ENCODE measurements at regions not wholly inside any gene's neighbourhood (a gene's known extent, or its start where the extent isn't known, plus 50 kb on each side); places are given as distances from the start of the nearest gene placed in this dataset.

GRCh38 chr9:515665-516064 is 301.0 kb downstream of the DOCK8 start:
- no peak for DNase-seq
- Histone ChIP-seq H3K9me3 (no peaks in the 10 kb centered on the region), H3K27me3 (no peaks in the 10 kb centered on the region), H3K36me3 (no peaks in the 10 kb centered on the region), H3K4me1 (no peaks in the 10 kb centered on the region), H3K4me3 (ENCODE audit: low read depth, low read length) (no peak overlapping the region)
- no peak for TF ChIP-seq CTCF (IDR thresholded peaks at IDR 0.05; ENCODE audit: low read depth, low read length)

DNA sequence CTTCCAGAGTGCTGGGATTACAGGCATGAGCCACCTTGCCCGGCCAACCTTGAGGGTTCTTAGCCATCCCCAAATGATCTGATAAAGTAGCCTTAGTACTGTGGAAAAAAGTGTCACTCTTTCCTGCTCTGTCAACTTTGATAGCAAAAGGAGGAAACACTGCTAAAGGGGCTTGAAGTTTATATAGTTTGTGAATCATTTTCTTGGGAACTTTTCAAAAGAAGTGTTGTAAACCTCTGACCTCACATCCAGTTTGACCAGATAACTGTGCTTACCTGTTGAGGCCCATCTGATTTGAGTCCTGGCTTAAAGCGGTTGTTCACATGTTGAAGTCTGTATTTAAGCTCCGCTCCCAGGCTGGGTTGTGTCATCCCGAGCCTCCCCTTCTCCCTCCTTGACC is 303.3 kb downstream of the DOCK8 start:
- no peaks in the 10 kb centered on the region for H3K4me1 ChIP-seq
- H3K36me3 ChIP-seq: no peaks in the 10 kb centered on the region
- H3K27me3 ChIP-seq: no peaks in the 10 kb centered on the region
- H3K4me3 ChIP-seq (ENCODE audit: low read depth, low read length): no peak overlapping the region
- no peak for TF ChIP-seq CTCF (IDR thresholded peaks at IDR 0.05; ENCODE audit: low read depth, low read length)
- H3K9me3 ChIP-seq: no peaks in the 10 kb centered on the region
- DNase-seq: no peak

DNA sequence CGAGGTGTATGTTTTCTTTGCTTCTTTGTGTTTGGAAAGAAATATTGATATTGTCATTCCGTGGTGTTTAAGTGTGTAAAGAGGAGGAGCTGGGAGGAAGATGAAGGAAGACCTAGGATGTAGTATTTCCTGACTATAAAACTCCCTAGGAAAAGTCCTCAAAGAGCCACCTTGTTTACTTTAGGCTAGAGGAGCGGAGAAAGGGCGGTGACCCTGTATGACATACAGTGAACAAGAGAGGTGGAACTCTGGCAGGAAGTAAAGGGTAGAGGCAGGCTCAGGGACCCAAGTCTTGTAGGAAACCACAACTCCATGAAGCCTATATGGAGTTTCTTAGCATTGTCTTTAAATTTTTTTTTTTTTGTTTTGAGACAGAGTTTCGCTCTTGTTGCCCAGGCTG is 303.9 kb downstream of the DOCK8 start:
- Histone ChIP-seq H3K27me3 (no peaks in the 10 kb centered on the region), H3K36me3 (no peaks in the 10 kb centered on the region), H3K9me3 (no peaks in the 10 kb centered on the region), H3K4me3 (ENCODE audit: low read depth, low read length) (no peak overlapping the region), H3K4me1 (no peaks in the 10 kb centered on the region)
- TF ChIP-seq CTCF (IDR thresholded peaks at IDR 0.05; ENCODE audit: low read depth, low read length): no peak
- DNase-seq: no peak

DNA sequence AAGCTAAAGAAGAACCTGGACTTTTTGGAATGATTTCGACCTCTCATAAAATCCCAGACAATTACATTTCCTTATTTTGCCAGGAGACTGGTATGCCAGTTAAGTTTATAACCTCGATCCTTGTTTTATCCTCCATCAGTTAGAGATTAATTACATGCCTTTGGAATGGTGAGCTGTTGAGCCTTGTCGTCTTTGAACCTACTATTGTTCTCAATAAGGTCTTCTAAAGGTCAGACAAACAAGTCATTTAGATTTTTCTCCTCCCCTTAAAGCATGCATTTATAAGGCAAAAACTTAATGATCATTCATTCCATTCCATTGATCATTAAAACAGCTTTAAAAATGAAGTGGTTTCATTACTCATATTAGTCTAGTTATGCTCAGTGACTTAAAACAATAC is 304.9 kb downstream of the DOCK8 start:
- no peak for DNase-seq
- H3K36me3 ChIP-seq: no peaks in the 10 kb centered on the region
- H3K4me1 ChIP-seq: no peaks in the 10 kb centered on the region
- H3K4me3 ChIP-seq (ENCODE audit: low read depth, low read length): no peak overlapping the region
- no peaks in the 10 kb centered on the region for H3K27me3 ChIP-seq
- no peaks in the 10 kb centered on the region for H3K9me3 ChIP-seq
- no peak for TF ChIP-seq CTCF (IDR thresholded peaks at IDR 0.05; ENCODE audit: low read depth, low read length)

DNA sequence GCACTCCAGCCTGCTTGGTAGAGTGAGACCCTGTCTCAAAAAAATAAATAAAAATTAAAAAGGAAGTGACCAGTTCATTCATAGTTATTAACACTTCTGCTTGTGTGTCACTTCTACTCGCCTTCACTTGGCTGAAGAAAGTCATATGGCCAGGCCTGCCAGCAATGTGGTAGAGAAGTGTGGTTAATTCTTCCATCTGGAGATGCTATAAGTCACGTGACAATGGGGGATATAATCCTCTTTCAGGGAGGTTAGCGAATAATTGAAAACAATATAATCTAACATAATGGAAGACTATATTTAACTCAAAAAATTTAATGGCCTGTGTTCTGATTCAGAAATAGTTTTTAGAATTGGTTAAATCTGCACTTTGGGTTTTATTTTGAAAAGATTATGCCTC is 305.6 kb downstream of the DOCK8 start:
- no peaks in the 10 kb centered on the region for H3K9me3 ChIP-seq
- no peaks in the 10 kb centered on the region for H3K36me3 ChIP-seq
- no peaks in the 10 kb centered on the region for H3K27me3 ChIP-seq
- no peaks in the 10 kb centered on the region for H3K4me1 ChIP-seq
- no peak overlapping the region for H3K4me3 ChIP-seq (ENCODE audit: low read depth, low read length)
- TF ChIP-seq CTCF (IDR thresholded peaks at IDR 0.05; ENCODE audit: low read depth, low read length): no peak
- DNase-seq: no peak

DNA sequence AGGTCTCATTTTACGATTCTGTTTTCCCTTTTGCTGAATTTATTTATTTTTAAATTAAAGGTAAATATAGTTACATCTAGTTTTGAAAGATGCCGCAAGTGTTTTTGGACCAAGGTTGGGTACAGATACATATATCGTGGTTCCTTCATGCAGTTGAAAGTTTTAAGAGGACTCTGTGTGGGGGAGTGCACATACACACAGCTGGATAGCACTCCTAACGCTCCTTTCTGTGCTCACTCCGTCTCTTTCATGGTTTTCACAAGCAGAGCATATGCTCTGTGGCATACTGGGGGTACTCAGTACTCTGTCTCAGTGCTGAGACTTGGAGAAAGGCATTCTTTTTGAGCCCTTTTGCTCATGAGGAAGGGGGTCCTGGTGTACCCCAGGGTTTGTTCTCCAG is 307.5 kb downstream of the DOCK8 start:
- Histone ChIP-seq H3K27me3 (no peaks in the 10 kb centered on the region), H3K4me3 (ENCODE audit: low read depth, low read length) (no peak overlapping the region), H3K4me1 (no peaks in the 10 kb centered on the region), H3K36me3 (no peaks in the 10 kb centered on the region), H3K9me3 (no peaks in the 10 kb centered on the region)
- DNase-seq: no peak
- TF ChIP-seq CTCF (IDR thresholded peaks at IDR 0.05; ENCODE audit: low read depth, low read length): no peak
